ENCODE measurements at regions not wholly inside any gene's neighbourhood (a gene's known extent, or its start where the extent isn't known, plus 50 kb on each side); places are given as distances from the start of the nearest gene placed in this dataset.
A peak's percentile ranks its signal among the peaks of the same experiment; 100 is the strongest.
"Not testable (repeated sequence)": the region's sequence is repeated elsewhere in the genome, so short reads cannot be mapped to it uniquely, and the experiment has no call there.

DNA sequence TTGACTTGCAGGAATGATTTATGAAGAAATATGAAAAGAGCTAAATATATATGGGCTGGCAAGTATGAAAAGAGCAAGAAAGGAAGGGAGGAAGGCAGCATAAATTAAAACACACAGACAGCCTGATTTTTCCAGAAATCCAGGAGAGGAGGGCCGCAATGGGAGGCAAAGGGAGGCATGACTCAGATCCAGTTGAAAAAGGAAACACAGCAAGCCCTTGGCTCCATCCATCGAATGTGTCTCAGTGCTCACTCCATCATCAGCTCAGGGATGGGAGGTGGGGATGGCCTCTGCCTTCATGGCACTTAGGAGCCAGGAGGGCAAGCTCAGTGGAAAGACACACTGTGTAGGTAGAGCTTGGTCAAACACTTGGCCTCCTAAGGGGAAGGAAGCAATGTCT is 75.7 kb upstream of the PDZD8 start:
- TF ChIP-seq JUND (IDR thresholded peaks at IDR 0.05; ENCODE audit: low read depth) = no peak
- in situ Hi-C loops (cut with HindIII; ENCODE audit: low pct_unique_long_range_greater_than_20kb, low sequenced_read_pairs) = no loop called here
- no peak for DNase-seq (ENCODE audit: low read depth in 1 of 2, low spot score in 1 of 2)

DNA sequence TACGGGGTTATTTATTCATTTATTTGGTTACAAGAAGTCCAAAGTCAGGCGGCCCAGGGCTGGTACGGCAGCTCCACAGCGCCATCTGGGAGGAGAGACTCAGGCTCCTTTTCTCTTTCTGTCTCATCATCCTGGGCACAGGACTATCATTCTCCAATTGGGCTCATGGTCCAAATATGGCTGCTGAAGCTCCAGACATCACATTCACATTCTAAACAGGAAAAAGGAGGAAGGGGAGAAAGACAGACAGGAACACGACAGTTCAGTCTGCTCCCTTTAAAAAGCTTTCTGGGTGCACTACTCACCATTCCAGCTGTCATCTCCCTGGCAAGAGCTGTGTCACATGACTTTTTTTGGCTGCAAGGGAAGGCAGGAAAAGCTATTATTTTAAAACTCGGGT is 74.4 kb upstream of the PDZD8 start:
- no peak for TF ChIP-seq JUND (IDR thresholded peaks at IDR 0.05; ENCODE audit: low read depth)
- no peak for DNase-seq (ENCODE audit: low read depth in 1 of 2, low spot score in 1 of 2)
- in situ Hi-C loops (cut with HindIII; ENCODE audit: low pct_unique_long_range_greater_than_20kb, low sequenced_read_pairs) = no loop called here

DNA sequence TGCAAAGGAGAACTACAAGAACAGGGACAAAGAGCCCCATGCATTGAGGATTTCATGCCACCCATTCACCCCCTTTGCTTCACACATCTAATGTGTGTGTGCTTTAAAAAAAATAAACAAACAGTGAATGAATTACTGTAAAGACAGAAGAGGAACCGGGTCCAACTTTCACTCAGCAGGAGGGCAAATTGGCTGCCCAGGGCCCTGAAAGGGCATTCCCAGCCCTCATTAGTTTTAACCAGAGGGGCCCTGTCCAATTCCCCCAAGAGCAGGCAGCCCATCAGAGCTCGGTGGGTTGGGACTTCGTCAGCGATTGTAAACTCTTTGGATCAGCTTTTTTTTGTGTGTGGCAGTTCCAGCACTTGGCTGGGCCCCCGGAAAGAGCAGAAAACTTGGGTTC is 73.6 kb upstream of the PDZD8 start:
- TF ChIP-seq JUND (IDR thresholded peaks at IDR 0.05; ENCODE audit: low read depth) = no peak
- in situ Hi-C loops (cut with HindIII; ENCODE audit: low pct_unique_long_range_greater_than_20kb, low sequenced_read_pairs) = no loop called here
- DNase-seq (ENCODE audit: low read depth in 1 of 2, low spot score in 1 of 2) = no peak

DNA sequence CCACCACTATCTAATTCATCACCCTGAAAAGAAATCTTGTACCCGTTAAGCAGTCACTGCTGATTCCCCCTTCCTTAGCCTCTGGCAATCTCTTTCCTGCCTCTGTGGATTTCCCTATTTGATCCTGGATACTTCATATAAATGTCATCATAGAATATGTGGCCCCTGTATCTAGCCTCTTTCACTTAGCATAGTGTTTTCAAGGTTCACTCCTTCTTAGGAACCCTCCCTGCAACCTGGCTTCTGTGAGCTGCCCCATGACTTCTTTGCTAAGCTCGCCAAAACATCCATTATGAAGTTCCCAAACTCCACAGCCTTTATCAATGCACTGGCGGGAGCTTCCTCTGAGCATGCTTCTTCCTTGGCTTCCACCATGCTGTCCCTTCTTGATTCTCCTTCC is 70.8 kb upstream of the PDZD8 start:
- in situ Hi-C loops (cut with HindIII; ENCODE audit: low pct_unique_long_range_greater_than_20kb, low sequenced_read_pairs) = no loop called here
- no peak for DNase-seq (ENCODE audit: low read depth in 1 of 2, low spot score in 1 of 2)
- TF ChIP-seq JUND (IDR thresholded peaks at IDR 0.05; ENCODE audit: low read depth) = no peak

DNA sequence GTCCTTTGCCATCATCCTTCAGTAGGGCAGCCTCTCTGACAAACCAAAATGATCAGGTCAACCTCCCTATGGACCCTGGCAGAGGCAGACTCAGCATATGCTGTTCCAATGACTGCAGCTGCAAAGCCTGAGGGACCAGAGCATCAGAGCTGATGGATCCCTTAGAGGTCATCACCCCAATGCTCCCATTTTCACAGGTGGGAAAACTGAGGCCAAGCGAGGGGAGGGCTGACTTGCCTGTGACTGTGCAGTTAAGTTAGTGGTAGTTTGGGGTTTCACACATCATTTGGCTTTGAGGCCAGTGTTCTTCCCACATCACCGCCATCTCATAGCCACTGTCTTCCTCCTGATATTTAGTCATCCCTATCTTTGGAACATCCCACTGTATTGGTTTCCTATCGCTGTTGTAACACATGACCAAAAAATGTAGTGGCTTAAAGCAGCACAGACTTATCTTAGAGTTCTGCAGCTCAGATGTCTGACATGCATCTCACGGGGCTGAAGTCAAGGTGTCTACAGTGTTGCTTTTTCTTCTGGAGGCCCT is 69.3 kb upstream of the PDZD8 start:
- in situ Hi-C loops (cut with HindIII; ENCODE audit: low pct_unique_long_range_greater_than_20kb, low sequenced_read_pairs) = no loop called here
- TF ChIP-seq JUND (IDR thresholded peaks at IDR 0.05; ENCODE audit: low read depth) = no peak
- DNase-seq (ENCODE audit: low read depth in 1 of 2, low spot score in 1 of 2) = no peak

DNA sequence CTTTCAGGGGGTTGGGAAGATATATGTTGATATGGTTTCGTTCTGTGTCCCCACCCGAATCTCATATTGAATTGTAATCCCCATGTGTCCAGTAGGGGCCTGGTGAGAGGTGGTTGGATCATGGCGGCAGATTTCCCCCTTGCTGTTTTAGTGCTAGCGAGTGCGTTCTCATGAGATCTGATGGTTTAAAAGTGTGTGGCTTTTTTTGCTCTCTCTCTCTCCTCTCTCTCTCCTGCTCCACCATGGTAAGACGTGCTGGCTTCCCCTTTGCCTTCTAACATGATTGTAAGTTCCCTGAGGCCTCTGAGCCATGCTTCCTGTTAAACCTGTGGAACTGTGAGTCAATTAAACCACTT is 68.4 kb upstream of the PDZD8 start:
- TF ChIP-seq JUND (IDR thresholded peaks at IDR 0.05; ENCODE audit: low read depth) = no peak
- in situ Hi-C loops (cut with HindIII; ENCODE audit: low pct_unique_long_range_greater_than_20kb, low sequenced_read_pairs) = no loop called here
- DNase-seq (ENCODE audit: low read depth in 1 of 2, low spot score in 1 of 2) = no peak

DNA sequence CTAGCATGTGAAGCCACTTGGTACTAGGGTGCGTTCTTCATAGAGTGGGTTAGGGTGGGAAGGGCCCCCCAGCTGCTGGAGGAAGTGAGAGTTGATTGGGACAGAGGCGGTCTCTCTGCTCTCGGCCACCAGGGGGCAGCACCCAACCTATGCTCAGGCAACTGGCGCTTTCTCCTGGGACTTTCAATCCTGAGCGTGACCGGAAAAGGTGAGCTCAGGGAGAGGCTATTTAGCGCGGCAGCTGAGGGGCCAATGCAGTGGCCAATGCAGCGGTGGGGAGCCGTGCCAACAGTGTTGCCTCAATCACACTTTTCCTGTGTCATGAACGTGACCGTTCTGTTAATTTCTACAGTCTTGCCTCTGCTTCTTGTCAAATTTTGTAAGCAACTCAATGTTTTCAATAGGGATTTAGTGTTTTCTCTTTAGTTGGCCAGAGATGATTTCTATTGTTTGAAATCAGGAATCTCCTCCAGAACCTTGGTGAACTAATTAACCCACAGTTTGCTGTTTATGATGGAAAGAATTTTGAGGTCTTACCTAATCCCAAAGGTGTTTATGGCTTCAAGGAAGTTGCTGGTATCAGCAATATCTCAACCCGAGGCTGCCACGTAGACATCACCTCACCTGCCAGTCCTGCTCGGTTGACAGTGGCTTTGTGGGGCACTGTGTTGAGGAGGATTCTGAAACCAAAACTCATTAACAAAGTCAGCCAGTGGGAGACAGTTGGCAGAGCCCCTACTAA is 67.9 kb upstream of the PDZD8 start:
- in situ Hi-C loops (cut with HindIII; ENCODE audit: low pct_unique_long_range_greater_than_20kb, low sequenced_read_pairs) = no loop called here
- TF ChIP-seq JUND (IDR thresholded peaks at IDR 0.05; ENCODE audit: low read depth) = no peak
- DNase-seq (ENCODE audit: low read depth in 1 of 2, low spot score in 1 of 2) = peak; percentile 62 to 77

DNA sequence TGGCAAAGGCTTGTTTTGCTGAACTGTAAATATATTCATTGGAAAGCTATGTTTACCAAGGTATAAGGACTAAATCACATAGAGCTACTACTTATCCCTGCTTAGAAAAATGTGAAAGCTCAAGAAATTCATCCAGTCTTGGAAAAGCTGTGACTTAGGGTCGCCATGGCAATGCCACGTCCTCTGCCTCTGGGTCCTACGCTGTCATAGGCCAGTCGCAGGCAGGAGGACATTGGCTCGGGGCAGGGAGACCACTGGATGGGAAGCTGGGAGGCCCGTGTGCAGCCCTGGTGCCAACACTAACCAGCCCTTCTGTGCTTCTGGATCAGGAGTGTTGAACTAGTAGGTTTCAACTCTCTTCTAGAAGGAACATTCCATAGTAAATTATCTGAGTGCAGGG is 67.3 kb upstream of the PDZD8 start:
- in situ Hi-C loops (cut with HindIII; ENCODE audit: low pct_unique_long_range_greater_than_20kb, low sequenced_read_pairs) = no loop called here
- TF ChIP-seq JUND (IDR thresholded peaks at IDR 0.05; ENCODE audit: low read depth) = no peak
- no peak for DNase-seq (ENCODE audit: low read depth in 1 of 2, low spot score in 1 of 2)

DNA sequence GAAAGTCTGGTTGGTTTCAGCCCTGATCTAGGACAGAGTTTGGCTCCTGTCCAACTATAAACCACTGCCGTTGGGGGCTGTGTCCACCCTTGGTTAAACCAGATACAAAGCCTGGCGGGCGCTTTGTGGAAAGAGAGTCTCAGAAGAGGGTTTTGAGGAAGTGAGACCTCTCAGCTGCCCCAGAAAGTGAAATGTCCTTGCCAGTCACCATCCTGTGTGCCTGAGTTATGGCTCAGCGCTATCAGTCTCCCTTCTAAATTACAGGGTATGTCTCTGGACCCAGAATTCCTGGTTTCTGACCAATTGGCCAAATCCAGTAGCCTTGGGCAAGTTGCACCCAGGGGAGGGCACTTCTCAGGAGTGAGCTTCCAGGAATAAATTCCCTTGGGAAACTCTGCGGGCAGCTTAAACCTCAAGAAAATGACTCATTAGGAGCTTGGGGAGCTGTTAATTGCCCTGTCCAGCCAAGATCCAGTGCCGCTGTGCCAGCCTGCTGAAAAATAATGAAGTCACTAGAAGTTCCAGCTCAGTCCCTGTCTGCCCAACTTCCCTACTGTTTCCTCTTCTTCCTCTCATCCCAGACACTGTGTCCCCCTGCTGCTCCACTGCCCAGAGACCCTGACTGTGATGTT is 66.7 kb upstream of the PDZD8 start:
- no peak for TF ChIP-seq JUND (IDR thresholded peaks at IDR 0.05; ENCODE audit: low read depth)
- in situ Hi-C loops (cut with HindIII; ENCODE audit: low pct_unique_long_range_greater_than_20kb, low sequenced_read_pairs) = no loop called here
- DNase-seq (ENCODE audit: low read depth in 1 of 2, low spot score in 1 of 2) = no peak

DNA sequence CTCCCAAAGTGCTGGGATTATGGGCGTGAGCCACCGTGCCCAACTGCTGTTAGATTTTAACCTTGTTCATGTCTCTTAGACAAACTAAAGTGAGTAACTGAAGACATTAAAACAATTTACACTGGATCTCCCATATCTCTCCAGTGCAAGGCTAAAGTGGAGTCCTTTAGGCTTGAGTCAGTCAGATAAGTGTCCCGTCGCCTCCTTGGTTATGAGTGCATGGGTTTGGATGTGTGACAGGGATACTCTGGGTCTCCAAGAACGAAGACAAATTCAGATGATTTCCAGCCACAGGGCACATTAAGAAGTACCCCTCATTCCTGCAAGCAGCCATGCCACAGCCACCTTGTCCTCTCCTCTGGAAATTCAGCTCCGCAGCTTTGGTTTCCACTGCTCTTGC is 66.1 kb upstream of the PDZD8 start:
- no peak for DNase-seq (ENCODE audit: low read depth in 1 of 2, low spot score in 1 of 2)
- TF ChIP-seq JUND (IDR thresholded peaks at IDR 0.05; ENCODE audit: low read depth) = no peak
- in situ Hi-C loops (cut with HindIII; ENCODE audit: low pct_unique_long_range_greater_than_20kb, low sequenced_read_pairs) = no loop called here

DNA sequence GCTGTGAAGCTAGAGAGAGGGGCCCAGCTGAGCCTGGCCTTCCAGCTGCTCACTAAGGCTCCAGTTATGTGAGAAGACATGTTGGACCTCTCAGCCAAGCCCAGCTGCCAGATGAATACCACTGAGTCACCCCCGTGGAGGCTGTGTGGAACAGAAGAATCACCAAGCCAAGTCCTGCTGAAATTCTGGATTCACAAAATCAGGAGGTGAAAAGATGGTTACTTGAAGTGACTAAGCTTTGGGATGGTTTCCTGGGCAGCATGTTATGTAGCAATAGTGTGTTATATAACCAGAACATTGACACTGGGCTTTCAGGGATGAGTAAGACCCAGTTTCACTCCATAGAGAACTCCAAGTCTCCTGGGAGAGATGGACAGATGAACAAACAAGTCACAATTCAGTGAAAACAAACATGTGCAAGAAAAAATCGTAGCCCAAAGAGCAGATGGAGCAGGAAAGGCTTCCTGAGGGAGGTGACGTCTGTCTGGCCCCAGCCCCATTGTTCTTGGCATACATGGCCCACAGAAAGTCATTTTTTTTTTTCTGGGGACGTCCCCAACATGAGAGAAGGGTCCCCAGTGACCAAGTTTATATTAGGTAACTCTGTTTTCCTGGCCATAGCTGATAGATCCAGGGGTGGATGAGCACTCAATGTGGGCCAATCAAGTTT is 64.1 kb upstream of the PDZD8 start:
- in situ Hi-C loops (cut with HindIII; ENCODE audit: low pct_unique_long_range_greater_than_20kb, low sequenced_read_pairs) = no loop called here
- DNase-seq (ENCODE audit: low read depth in 1 of 2, low spot score in 1 of 2) = no peak
- TF ChIP-seq JUND (IDR thresholded peaks at IDR 0.05; ENCODE audit: low read depth) = no peak

DNA sequence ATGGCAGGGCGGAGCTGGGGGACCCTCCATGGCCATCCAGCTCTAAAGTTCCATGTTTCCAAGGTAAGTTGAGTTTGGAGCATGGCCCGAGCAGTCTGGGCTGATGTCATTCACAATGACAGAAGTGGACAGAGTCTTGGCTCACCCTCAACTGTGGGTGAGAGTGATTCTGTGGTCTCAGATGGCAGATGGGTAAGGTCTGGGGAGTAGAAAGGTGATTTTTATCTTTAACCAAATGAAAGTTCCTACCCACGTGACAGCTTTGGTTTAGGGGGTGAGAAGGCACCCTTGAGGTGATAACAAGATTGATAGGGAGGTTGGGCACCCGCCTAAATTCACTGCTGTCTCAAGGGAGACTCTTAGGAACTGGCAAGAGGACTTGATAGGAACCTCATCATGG is 57.6 kb upstream of the PDZD8 start:
- no peak for DNase-seq (ENCODE audit: low read depth in 1 of 2, low spot score in 1 of 2)
- in situ Hi-C loops (cut with HindIII; ENCODE audit: low pct_unique_long_range_greater_than_20kb, low sequenced_read_pairs) = no loop called here
- no peak for TF ChIP-seq JUND (IDR thresholded peaks at IDR 0.05; ENCODE audit: low read depth)

DNA sequence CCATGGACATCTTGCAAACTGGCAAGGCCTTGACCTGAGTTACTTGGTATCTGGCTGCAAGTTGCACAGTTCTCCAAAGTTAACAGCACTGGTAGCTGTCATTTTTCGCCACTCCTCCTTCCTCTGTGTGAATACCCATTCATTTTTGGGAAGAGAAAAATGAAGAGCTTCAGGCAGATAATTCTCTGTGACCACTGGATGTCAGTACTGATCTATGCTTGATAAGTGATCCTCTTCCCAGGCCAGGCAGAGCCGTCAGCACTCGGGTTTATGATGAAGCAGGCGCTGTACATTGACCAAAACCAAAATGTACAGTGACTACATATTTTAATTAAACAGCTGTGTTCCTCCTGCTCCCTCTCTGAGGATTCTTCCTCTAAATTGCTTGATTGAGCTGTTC is 55.9 kb upstream of the PDZD8 start:
- no peak for DNase-seq (ENCODE audit: low read depth in 1 of 2, low spot score in 1 of 2)
- TF ChIP-seq JUND (IDR thresholded peaks at IDR 0.05; ENCODE audit: low read depth) = no peak
- in situ Hi-C loops (cut with HindIII; ENCODE audit: low pct_unique_long_range_greater_than_20kb, low sequenced_read_pairs) = no loop called here

DNA sequence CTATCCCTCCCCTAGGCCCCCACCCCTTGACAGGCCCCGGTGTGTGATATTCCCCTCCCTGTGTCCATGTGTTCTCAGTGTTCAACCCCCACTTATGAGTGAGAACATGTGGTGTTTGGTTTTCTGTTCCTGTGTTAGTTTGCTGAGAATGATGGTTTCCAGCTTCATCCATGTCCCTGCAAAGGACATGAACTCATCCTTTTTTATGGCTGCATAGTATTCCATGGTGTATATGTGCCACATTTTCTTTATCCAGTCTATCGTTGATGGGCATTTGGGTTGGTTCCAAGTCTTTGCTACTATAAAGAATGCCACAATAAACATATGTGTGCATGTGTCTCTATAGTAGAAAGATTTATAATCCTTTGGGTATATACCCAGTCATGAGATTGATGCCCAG is 55.3 kb upstream of the PDZD8 start:
- in situ Hi-C loops (cut with HindIII; ENCODE audit: low pct_unique_long_range_greater_than_20kb, low sequenced_read_pairs); DNase-seq (ENCODE audit: low read depth in 1 of 2, low spot score in 1 of 2): not testable (repeated sequence)
